H1 (cell line): ENCODE measurements at regions not wholly inside any gene's neighbourhood (a gene's known extent, or its start where the extent isn't known, plus 50 kb on each side); places are given as distances from the start of the nearest gene placed in this dataset.

Experiments
- CTCF ChIA-PET: fragments of 300-600 bp; sonication (Branson Sonifier 250); formaldehyde crosslinking; loops from one replicate; lab custom pipeline; 2021; ENCODE audit not compliant: partially characterized antibody; lab: Charles Lee
- POLR2A ChIA-PET: fragments of 300-600 bp; sonication (Branson Sonifier 250); formaldehyde crosslinking; loops from one replicate; lab custom pipeline; 2021; ENCODE audit warnings: inconsistent platforms; ENCODE audit not compliant: partially characterized antibody; lab: Charles Lee
- DNase-seq, 2 experiments: peaks; one replicate each; pipeline versions ENCODE4 v3.0.0 to v3.0.0-alpha.2; 2010 to 2022; ENCODE audit warnings: low spot score in 2 of 2, low read depth in 1 of 2, mixed read lengths in 1 of 2
- FAIRE-seq: peaks from 2 replicates; lab custom pipeline; 2011; peaks lifted over from hg19 to GRCh38; lab: Jason Lieb, UNC
- H2AFZ ChIP-seq: 2 replicates; pipeline ENCODE4 v1.8.1; 2012; ENCODE audit warnings: low read length, inconsistent platforms
- H2AK5ac ChIP-seq: 2 replicates; pipeline ENCODE4 v1.6.1; 2013; ENCODE audit warnings: low read depth, low read length
- H2BK120ac ChIP-seq: replicated peaks from 2 replicates; pipeline ENCODE3; 2013; ENCODE audit warnings: low read depth, low read length, inconsistent platforms
- H2BK12ac ChIP-seq: 2 replicates; pipeline ENCODE4 v1.6.1; 2013; ENCODE audit warnings: low read depth, low read length
- H2BK15ac ChIP-seq: 2 replicates; pipeline ENCODE4 v1.6.1; 2013; ENCODE audit warnings: low read length
- H2BK20ac ChIP-seq: 2 replicates; pipeline ENCODE4 v1.6.1; 2013; ENCODE audit warnings: low read length
- H2BK5ac ChIP-seq: 2 replicates; pipeline ENCODE4 v1.6.1; 2013; ENCODE audit warnings: low read depth, low read length
- H3K14ac ChIP-seq: 2 replicates; pipeline ENCODE4 v1.6.1; 2013; ENCODE audit warnings: inconsistent platforms; ENCODE audit not compliant: insufficient read length
- H3K18ac ChIP-seq: 2 replicates; pipeline ENCODE4 v1.6.1; 2013; ENCODE audit warnings: low read length; ENCODE audit errors: extremely low read depth
- H3K23ac ChIP-seq: 2 replicates; pipeline ENCODE4 v1.6.1; 2013; ENCODE audit warnings: inconsistent platforms; ENCODE audit not compliant: insufficient read length
- H3K23me2 ChIP-seq: 2 replicates; pipeline ENCODE4 v1.6.1; 2013; ENCODE audit warnings: low read depth, low read length
- H3K27ac ChIP-seq: 2 replicates; pipeline ENCODE4 v1.6.1; 2011; ENCODE audit warnings: low read depth, low read length, inconsistent platforms
- H3K27me3 ChIP-seq, 4 experiments: replicated peaks in 1 of 4; 1 replicate in 1 of 4; 2 replicates in 3 of 4; pipeline versions ENCODE4 v1.6.1 to v1.8.1; 2011 to 2013; ENCODE audit warnings: low read length in 3 of 4, mild to moderate bottlenecking in 3 of 4, inconsistent platforms in 2 of 4, mixed read lengths in 2 of 4, moderate library complexity in 1 of 4; ENCODE audit not compliant: control insufficient read depth in 3 of 4, insufficient read depth in 3 of 4; ENCODE audit errors: extremely low read depth in 1 of 4
- H3K36me3 ChIP-seq, 4 experiments: 2 replicates each; pipeline versions ENCODE4 v1.6.1 to v1.8.1; 2011 to 2013; ENCODE audit warnings: mild to moderate bottlenecking in 4 of 4, low read length in 3 of 4, moderate library complexity in 2 of 4, control low read depth in 1 of 4, inconsistent platforms in 1 of 4; ENCODE audit not compliant: insufficient read depth in 4 of 4, control insufficient read depth in 2 of 4
- H3K4ac ChIP-seq: replicated peaks from 2 replicates; pipeline ENCODE3; 2013; ENCODE audit warnings: low read length, low read depth, mixed read lengths, inconsistent platforms; ENCODE audit not compliant: insufficient read length
- H3K4me1 ChIP-seq, 4 experiments: replicated peaks in 1 of 4; 1 replicate in 1 of 4; 2 replicates in 3 of 4; pipeline versions ENCODE4 v1.6.1 to v1.8.1; 2011 to 2013; ENCODE audit warnings: low read length in 3 of 4, inconsistent platforms in 2 of 4, mixed read lengths in 1 of 4; ENCODE audit not compliant: insufficient read depth in 4 of 4, control insufficient read depth in 3 of 4
- H3K4me2 ChIP-seq, 2 experiments: 2 replicates each; pipeline versions ENCODE4 v1.6.1 to v1.8.1; 2011 to 2013; ENCODE audit warnings: low read depth in 2 of 2, low read length in 2 of 2, control low read depth in 1 of 2, inconsistent platforms in 1 of 2, mild to moderate bottlenecking in 1 of 2; ENCODE audit not compliant: insufficient read depth in 1 of 2
- H3K4me3 ChIP-seq, 4 experiments: fragments of 200-600, 300-600 bp in 1 of 4; sonication (generic), shearing (Covaris generic), sonication (Bioruptor Twin) in 1 of 4; 2 replicates each; pipeline versions ENCODE4 v1.5.1 to v1.8.1; 2011 to 2016; ENCODE audit warnings: low read length in 4 of 4, low read depth in 3 of 4, control low read depth in 2 of 4, inconsistent platforms in 2 of 4, mild to moderate bottlenecking in 2 of 4, mixed read lengths in 1 of 4, moderate library complexity in 1 of 4; ENCODE audit not compliant: insufficient read depth in 2 of 4; ENCODE audit errors: extremely low read depth in 1 of 4
- H3K56ac ChIP-seq: replicated peaks from 2 replicates; pipeline ENCODE3; 2013; ENCODE audit warnings: low read depth, mild to moderate bottlenecking, mixed read lengths, low read length, inconsistent platforms; ENCODE audit not compliant: insufficient read length
- H3K79me1 ChIP-seq: 2 replicates; pipeline ENCODE4 v1.6.1; 2013; ENCODE audit warnings: low read depth, low read length, control low read depth
- H3K79me2 ChIP-seq, 2 experiments: 2 replicates each; pipeline versions ENCODE4 v1.6.1 to v1.8.1; 2012 to 2013; ENCODE audit warnings: low read length in 2 of 2, mild to moderate bottlenecking in 2 of 2, inconsistent platforms in 1 of 2; ENCODE audit not compliant: insufficient read depth in 2 of 2, control insufficient read depth in 1 of 2
- H3K9ac ChIP-seq, 4 experiments: replicated peaks in 1 of 4; 1 replicate in 1 of 4; 2 replicates in 3 of 4; pipeline versions ENCODE4 v1.6.1 to v1.8.1; 2011 to 2013; ENCODE audit warnings: low read depth in 3 of 4, low read length in 3 of 4, control low read depth in 2 of 4, mild to moderate bottlenecking in 2 of 4, moderate library complexity in 2 of 4, inconsistent platforms in 1 of 4; ENCODE audit errors: extremely low read depth in 1 of 4
- H3K9me3 ChIP-seq, 2 experiments: 2 replicates each; pipeline versions ENCODE4 v1.6.1 to v1.8.1; 2012 to 2013; ENCODE audit warnings: mild to moderate bottlenecking in 2 of 2, moderate library complexity in 2 of 2, control low read depth in 1 of 2, inconsistent platforms in 1 of 2, low read depth in 1 of 2, low read length in 1 of 2, mixed read lengths in 1 of 2; ENCODE audit not compliant: insufficient read depth in 2 of 2
- H4K20me1 ChIP-seq, 2 experiments: replicated peaks in 1 of 2; 2 replicates each; pipeline versions ENCODE3 to v1.8.1; 2011 to 2013; ENCODE audit warnings: inconsistent platforms in 2 of 2, low read length in 2 of 2, mild to moderate bottlenecking in 1 of 2; ENCODE audit not compliant: insufficient read depth in 2 of 2, control insufficient read depth in 1 of 2
- H4K5ac ChIP-seq: 2 replicates; pipeline ENCODE4 v1.6.1; 2013; ENCODE audit warnings: low read length, low read depth, mixed read lengths, inconsistent platforms; ENCODE audit not compliant: insufficient read length
- H4K8ac ChIP-seq: 2 replicates; pipeline ENCODE4 v1.8.0; 2013; ENCODE audit warnings: mild to moderate bottlenecking, moderate library complexity, low read length, inconsistent platforms; ENCODE audit not compliant: insufficient read depth; ENCODE audit errors: extremely low read depth
- H4K91ac ChIP-seq: replicated peaks from 2 replicates; pipeline ENCODE3; 2013; ENCODE audit warnings: low read length, mixed read lengths, inconsistent platforms; ENCODE audit not compliant: insufficient read length
- SIN3A ChIP-seq, 2 experiments: IDR thresholded peaks in 1 of 2; conservative IDR thresholded peaks in 1 of 2; 2 replicates each; pipeline ENCODE4 v1.6.1; 2011 to 2012; ENCODE audit warnings: low read length in 2 of 2, improper control_type of control experiment in 1 of 2, low read depth in 1 of 2, mild to moderate bottlenecking in 1 of 2
- WGBS, 2 experiments: shearing (Covaris generic) in 1 of 2; methylation state at CpG; one replicate each; pipeline versions ENCODE4 v1.1.6 to v1.1.7; 2013 to 2015; ENCODE audit warnings: low lambda C conversion rate in 2 of 2, mixed read lengths in 2 of 2, inconsistent platforms in 1 of 2, low coverage in 1 of 2, missing lambda C conversion rate in 1 of 2; ENCODE audit not compliant: insufficient replicate concordance in 2 of 2, insufficient coverage in 1 of 2, insufficient read length in 1 of 2; ENCODE audit errors: extremely low coverage in 1 of 2, missing lambda C conversion rate in 1 of 2; 5-methylcytosine and 5-hydroxymethylcytosine counted together
- TF ChIP-seq, protein P1 (sequence below): IDR thresholded peaks from 2 replicates; pipeline ENCODE4 v1.6.1; 2012; ENCODE audit warnings: low read length, inconsistent platforms
- TF ChIP-seq, protein P2 (sequence below): IDR thresholded peaks from 2 replicates; pipeline ENCODE4 v1.6.1; 2012; ENCODE audit warnings: inconsistent platforms

DNA sequence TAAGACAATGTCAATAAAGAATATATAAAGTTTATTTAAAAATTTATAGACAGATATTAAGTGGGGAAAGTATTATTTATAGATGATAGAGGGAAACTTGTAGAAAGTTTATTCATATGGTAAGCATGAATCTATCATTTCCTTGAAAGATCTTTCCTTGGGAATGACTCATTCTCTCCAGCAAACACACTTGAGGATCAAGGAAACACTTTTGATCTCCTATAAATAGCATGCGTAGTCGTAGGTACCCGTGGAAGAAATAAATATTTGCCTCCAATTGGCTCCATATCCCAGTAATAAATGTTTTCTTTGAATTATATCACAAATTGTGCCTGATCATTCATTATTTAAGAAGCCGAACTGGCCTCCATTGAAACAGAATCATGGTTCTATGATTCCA lies 483.4 kb downstream of the RNF144A start:
- ChIA-PET CTCF (no interaction called here), POLR2A (no interaction called here)
- Histone ChIP-seq H3K4ac (no peak overlapping the region), H3K23me2 (no peaks in the 10 kb centered on the region), H3K18ac (no peak overlapping the region), H3K4me1 (no peaks in the 10 kb centered on the region), H3K27ac (no peak overlapping the region), H2BK15ac (no peak overlapping the region), H2BK120ac (no peak overlapping the region), H3K9me3 (no peaks in the 10 kb centered on the region), H4K20me1 (no peaks in the 10 kb centered on the region), H3K14ac (no peak overlapping the region), H3K27me3 (no peaks in the 10 kb centered on the region), H3K4me2 (no peak overlapping the region), H3K56ac (no peak overlapping the region), H3K36me3 (no peaks in the 10 kb centered on the region), H3K79me2 (no peaks in the 10 kb centered on the region), H4K8ac (no peak overlapping the region), H2AK5ac (no peak overlapping the region), H3K79me1 (no peaks in the 10 kb centered on the region), H2AFZ (no peak overlapping the region), H2BK20ac (no peak overlapping the region), H3K4me3 (no peak overlapping the region), H3K23ac (no peak overlapping the region), H4K5ac (no peak overlapping the region), H2BK5ac (no peak overlapping the region), H3K9ac (no peak overlapping the region), H2BK12ac (no peak overlapping the region), H4K91ac (no peak overlapping the region)
- no peak for DNase-seq
- 88% methylated on average over 4 of the region's 4 CpGs; no CpG with 5 or more reads in 1 of the 2 experiments for WGBS, 2 experiments
- FAIRE-seq, result no peak
- TF ChIP-seq, protein P1, sequence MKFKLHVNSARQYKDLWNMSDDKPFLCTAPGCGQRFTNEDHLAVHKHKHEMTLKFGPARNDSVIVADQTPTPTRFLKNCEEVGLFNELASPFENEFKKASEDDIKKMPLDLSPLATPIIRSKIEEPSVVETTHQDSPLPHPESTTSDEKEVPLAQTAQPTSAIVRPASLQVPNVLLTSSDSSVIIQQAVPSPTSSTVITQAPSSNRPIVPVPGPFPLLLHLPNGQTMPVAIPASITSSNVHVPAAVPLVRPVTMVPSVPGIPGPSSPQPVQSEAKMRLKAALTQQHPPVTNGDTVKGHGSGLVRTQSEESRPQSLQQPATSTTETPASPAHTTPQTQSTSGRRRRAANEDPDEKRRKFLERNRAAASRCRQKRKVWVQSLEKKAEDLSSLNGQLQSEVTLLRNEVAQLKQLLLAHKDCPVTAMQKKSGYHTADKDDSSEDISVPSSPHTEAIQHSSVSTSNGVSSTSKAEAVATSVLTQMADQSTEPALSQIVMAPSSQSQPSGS, result no peak
- TF ChIP-seq, protein P2, sequence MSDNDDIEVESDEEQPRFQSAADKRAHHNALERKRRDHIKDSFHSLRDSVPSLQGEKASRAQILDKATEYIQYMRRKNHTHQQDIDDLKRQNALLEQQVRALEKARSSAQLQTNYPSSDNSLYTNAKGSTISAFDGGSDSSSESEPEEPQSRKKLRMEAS, result no peak
- TF ChIP-seq SIN3A (conservative IDR thresholded peaks at IDR 0.05 in 1 of 2, IDR thresholded peaks at IDR 0.05 in 1 of 2; ENCODE audit: low read depth in 1 of 2, low read length in 2 of 2), result no peak
- TF ChIP-seq, all 59 proteins: peak for 0
